GM18499 (cell line): ENCODE measurements at regions not wholly inside any gene's neighbourhood (a gene's known extent, or its start where the extent isn't known, plus 50 kb on each side); places are given as distances from the start of the nearest gene placed in this dataset.

Experiments
- ATAC-seq: cut with Tn5 transposase; IDR thresholded peaks from one replicate; pipeline ENCODE4 v1.9.1; 2021; ENCODE audit warnings: moderate number of reproducible peaks; ENCODE audit not compliant: insufficient read depth, unreplicated experiment

DNA sequence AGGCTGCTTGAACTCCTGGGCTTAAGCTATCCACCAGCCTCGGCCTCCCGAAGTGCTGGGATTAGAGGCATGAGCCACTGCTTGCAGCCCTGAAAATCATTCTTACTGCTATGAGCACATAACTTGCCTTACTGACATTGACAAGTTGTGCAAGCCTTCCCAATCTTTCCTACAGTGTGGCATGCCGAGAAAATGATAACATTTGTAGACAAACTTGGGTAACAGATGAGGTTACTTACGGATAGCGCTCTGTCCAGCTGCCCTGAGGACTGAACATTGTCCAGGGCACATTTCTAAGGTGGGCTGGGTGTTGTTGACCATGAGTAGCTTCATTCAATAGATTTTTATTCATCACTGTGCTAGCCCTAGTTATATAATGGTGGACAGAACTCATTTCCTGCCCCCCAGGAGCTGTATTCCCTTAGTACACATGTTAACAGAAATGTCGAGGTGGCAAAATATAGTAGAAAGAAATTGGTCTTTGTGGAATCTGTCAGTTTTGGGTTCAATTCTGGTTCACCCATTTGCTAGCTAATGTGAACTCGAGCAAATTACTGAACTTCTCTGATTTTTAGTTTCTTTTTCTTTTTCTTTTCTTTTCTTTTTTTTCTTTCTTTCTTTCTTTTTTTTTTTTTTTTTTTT lies 118.4 kb upstream of the AKIRIN2 start:
- ATAC-seq: no peak

DNA sequence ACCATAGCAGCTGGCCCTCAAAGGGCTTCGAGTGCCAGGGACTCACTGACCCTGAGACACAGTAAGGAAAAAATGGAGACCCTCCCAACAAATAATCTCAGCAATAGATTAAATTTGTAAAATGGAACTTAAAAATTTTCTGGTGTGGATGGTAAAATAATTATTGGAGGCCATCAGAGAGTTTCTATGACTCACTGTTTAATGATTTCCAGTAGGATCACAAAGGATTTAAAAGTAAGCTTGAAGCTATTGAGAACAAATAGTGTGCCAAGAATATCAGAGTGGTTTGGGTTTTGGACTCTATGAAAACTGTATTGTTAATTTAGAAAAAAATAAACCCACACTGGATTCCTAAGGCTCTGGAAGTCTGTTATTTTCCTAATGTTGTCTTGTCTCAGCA lies 115.2 kb upstream of the AKIRIN2 start:
- ATAC-seq: no peak

DNA sequence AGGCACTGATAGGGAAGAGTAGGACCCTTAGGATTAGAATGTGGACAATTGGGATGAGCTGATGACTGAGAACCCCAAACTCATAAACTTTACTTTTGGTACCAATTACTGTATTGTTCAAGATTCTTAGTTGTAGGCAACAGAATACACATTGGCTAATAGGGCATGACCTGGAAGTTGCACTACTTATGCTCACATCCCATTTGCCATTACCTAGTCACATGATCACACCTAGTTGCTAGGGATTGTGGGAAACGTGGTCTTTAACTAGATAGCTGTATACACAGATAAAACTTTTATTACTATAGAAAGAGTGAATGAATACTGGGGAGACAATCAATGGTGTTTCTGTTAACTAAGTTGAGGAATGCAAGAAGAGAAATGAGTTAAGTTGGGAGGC lies 113.4 kb upstream of the AKIRIN2 start:
- no peak for ATAC-seq

- no peak for ATAC-seq
Measured at GRCh38 chr6:87808005-87808757, 106.1 kb upstream of the AKIRIN2 start.

DNA sequence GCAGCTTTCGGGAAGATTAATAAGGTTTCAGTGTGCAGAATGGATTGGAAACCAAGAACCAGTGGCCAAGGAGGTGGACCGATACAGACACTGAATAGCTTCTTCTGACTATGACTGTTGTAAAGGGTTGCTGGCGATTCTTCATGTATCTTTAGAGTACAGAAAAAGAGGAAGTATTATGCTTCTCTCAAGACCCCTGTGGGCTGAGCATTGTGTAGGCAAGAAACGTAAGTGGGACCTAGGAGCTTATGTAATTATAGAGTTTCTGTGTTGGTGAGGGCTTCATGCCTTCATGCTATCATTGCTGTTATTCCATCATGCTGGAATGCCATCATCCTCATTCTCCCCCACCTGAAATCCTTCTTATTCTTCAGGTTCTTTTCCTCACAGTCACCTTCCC lies 105.4 kb upstream of the AKIRIN2 start:
- ATAC-seq: peak; percentile 87

- ATAC-seq: no peak
Measured at GRCh38 chr6:87806635-87807034, 104.6 kb upstream of the AKIRIN2 start.

DNA sequence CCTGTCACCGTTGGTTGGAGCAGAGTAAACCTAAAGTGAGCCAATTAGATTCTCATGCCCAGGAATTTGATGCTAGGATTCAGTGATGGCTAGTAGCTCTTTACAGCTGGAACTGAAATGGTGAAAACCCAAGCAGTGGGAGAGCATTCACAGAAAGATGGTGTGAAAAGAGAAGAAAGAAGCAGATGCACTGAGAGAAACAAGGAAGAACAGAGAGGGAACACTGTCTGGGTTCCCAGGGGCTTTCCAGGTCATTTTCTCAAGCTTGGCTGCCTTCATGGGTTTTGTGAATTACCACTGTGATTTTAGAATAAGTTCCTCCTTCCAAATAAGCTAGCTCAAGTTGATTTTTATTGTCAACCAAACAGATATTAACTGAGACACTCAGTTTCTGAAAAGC lies 104.1 kb upstream of the AKIRIN2 start:
- ATAC-seq: no peak

GRCh38 chr6:87803791-87804190 lies 101.8 kb upstream of the AKIRIN2 start:
- no peak for ATAC-seq

GRCh38 chr6:87799651-87800050 lies 97.6 kb upstream of the AKIRIN2 start:
- ATAC-seq: no peak

- no peak for ATAC-seq
Measured at GRCh38 chr6:87798393-87799278, 96.6 kb upstream of the AKIRIN2 start.

- ATAC-seq: no peak
Measured at GRCh38 chr6:87794922-87795885, 93.2 kb upstream of the AKIRIN2 start.

GRCh38 chr6:87793315-87793714 lies 91.3 kb upstream of the AKIRIN2 start:
- ATAC-seq: no peak

DNA sequence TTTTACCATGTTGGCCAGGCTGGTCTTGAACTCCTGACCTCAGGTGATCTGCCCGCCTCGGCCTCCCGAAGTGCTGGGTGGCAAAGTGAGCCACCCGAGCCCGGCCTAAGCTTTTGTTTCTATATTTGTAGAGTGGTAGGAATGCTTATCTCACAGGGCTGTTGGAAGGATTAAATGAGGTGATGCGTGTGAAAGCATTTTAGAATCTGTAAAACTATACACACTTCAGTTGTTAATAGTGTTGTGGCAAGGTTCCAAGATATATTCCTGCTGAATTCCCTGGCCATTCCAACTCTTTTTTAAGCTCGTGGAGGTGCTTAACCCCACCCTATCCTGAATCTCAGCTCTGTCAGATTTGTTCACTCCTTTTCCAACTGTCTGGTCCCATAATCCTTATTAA lies 89.9 kb upstream of the AKIRIN2 start:
- no peak for ATAC-seq

- ATAC-seq: no peak
Measured at GRCh38 chr6:87791485-87791884, 89.5 kb upstream of the AKIRIN2 start.

GRCh38 chr6:87791029-87791428 lies 89.0 kb upstream of the AKIRIN2 start:
- ATAC-seq: no peak

DNA sequence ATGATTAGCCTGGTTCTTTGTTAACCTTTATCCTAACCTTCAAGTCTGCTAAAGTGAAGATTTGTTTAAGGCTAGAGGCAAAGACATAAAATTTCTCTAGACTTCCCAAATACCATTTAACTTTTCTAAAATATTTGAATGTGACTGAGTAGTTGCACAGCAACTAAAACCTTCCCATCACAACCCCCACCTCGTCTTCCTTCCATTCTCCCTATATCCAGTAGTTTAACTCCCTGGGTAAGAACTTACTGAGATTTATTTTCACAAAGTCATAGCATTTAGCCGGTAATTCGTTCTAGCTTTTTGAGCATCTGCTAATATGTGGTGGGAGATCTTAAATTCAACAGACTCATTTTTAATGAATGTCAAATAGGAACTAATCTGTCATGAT lies 87.9 kb upstream of the AKIRIN2 start:
- no peak for ATAC-seq

DNA sequence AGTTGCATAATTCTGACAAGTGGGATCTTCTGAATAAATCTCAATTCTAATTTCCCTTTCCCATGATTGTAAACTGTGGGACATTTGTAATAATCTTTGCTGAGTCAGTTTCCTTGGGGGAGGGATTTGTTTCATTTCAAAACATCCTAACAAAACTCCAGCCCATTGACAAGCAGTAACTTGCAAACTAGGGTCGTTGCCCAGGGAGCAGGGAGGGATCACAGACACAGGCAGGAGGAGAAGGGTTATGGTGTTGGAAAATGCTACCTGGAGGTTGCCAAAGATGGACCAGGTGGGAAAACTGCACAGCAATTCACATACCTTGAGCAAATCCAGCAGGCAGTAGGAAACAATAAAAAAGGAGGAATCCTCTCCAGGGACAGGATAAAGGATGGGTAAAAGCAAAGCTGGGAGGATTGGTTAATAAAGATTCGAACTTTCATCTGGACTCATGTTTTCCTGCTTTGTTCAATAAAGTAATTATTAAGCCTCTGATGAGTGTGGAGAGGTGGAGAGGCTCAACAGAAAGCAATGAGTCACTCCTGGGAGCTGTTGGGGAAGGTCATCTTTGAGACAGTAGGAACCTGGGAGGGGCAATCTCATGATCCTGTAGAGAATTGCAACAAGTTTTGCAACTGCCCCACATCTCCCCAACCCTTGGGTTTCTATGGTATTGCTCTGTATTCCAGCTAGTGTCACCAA lies 87.3 kb upstream of the AKIRIN2 start:
- ATAC-seq: no peak

- no peak for ATAC-seq
Measured at GRCh38 chr6:87788141-87788540, 86.1 kb upstream of the AKIRIN2 start.

GRCh38 chr6:87785229-87785862 lies 83.3 kb upstream of the AKIRIN2 start:
- ATAC-seq: no peak
